Left lung (tissue), 4 donors: ENCODE measurements at regions not wholly inside any gene's neighbourhood (a gene's known extent, or its start where the extent isn't known, plus 50 kb on each side); places are given as distances from the start of the nearest gene placed in this dataset.

Experiments
- ATAC-seq: fragments of 200-7000 bp; cut with Tn5 transposase; one replicate; pipeline ENCODE4 v1.9.1; 2020; ENCODE audit warnings: moderate library complexity
- DNase-seq, 4 donors: peaks; one replicate each; pipeline ENCODE4 v3.0.0-alpha.2; 2013 to 2020
- H3K27ac ChIP-seq, 2 donors: fragments of 200-600 bp; sonication (generic) in 1 of 2; one replicate each; pipeline versions ENCODE4 v1.5.0 to v1.8.0; 2020 to 2021
- H3K27me3 ChIP-seq, 2 donors: fragments of 200-600 bp; sonication (generic) in 1 of 2; one replicate each; pipeline versions ENCODE4 v1.5.0 to v1.8.0; 2020 to 2021
- H3K36me3 ChIP-seq, 2 donors: fragments of 200-600 bp; sonication (generic) in 1 of 2; one replicate each; pipeline versions ENCODE4 v1.5.0 to v1.8.0; 2020 to 2021
- H3K4me1 ChIP-seq, 2 donors: fragments of 200-600 bp; one replicate each; pipeline ENCODE4 v1.8.0; 2021
- H3K4me3 ChIP-seq, 2 donors: fragments of 200-600 bp; sonication (generic) in 1 of 2; one replicate each; pipeline versions ENCODE4 v1.5.0 to v1.8.0; 2020 to 2021; ENCODE audit warnings: mild to moderate bottlenecking in 1 of 2
- H3K9me3 ChIP-seq, 2 donors: fragments of 200-600 bp; sonication (generic) in 1 of 2; one replicate each; pipeline versions ENCODE4 v1.5.0 to v1.8.0; 2020 to 2021
- CTCF ChIP-seq, 2 donors: fragments of 200-600 bp; sonication (generic) in 1 of 2; IDR thresholded peaks; one replicate each; pipeline versions ENCODE4 v1.5.0 to v1.8.0; 2021; ENCODE audit warnings: antibody characterized with exemption in 2 of 2
- intact Hi-C, 2 donors: fragments of 100-400 bp; cut with DNase I; formaldehyde crosslinking; loops; one replicate each; pipeline versions ENCODE4 v1.11.2 to v1.14.2; 2022
- donor health status: DM: no; HTN: yes; CAD: no.
- donor health status: DM: no; HTN: no; CAD: no.

- intact Hi-C loops: no loop called here
Measured at GRCh38 chr2:180478883-180479282, 471.8 kb upstream of the CWC22 start.

GRCh38 chr2:180474716-180475115 is 467.6 kb upstream of the CWC22 start:
- Histone ChIP-seq H3K27me3 (no peaks in the 10 kb centered on the region), H3K4me3 (no peak overlapping the region), H3K4me1 (no peaks in the 10 kb centered on the region), H3K9me3 (no peaks in the 10 kb centered on the region), H3K27ac (no peak overlapping the region), H3K36me3 (no peaks in the 10 kb centered on the region)
- no peak for DNase-seq
- TF ChIP-seq CTCF (IDR thresholded peaks at IDR 0.05): no peak
- intact Hi-C loops: no loop called here
- ATAC-seq: no peak

More at GRCh38 chr2:180478883-180479282, 471.8 kb upstream of the CWC22 start:
- no peak overlapping the region for H3K4me3 ChIP-seq
- TF ChIP-seq CTCF (IDR thresholded peaks at IDR 0.05): no peak
- no peak for ATAC-seq
- no peaks in the 10 kb centered on the region for H3K27me3 ChIP-seq
- no peak for DNase-seq
- H3K36me3 ChIP-seq: no peaks in the 10 kb centered on the region
- no peak overlapping the region for H3K27ac ChIP-seq
- H3K4me1 ChIP-seq: no peaks in the 10 kb centered on the region
- H3K9me3 ChIP-seq: no peaks in the 10 kb centered on the region

- ATAC-seq (no peak), DNase-seq (peak in 1 of 4 donors; percentile 10)
- Histone ChIP-seq H3K4me3 (no peak overlapping the region), H3K27me3 (no peaks in the 10 kb centered on the region), H3K27ac (no peak overlapping the region), H3K4me1 (no peaks in the 10 kb centered on the region), H3K9me3 (peaks cover 0 to 2% of the 10 kb centered on the region in 2 donors), H3K36me3 (no peaks in the 10 kb centered on the region)
- intact Hi-C loops: no loop called here
- no peak for TF ChIP-seq CTCF (IDR thresholded peaks at IDR 0.05)
Measured at GRCh38 chr2:180473456-180473855, 466.4 kb upstream of the CWC22 start.

GRCh38 chr2:180472133-180472532 is 465.0 kb upstream of the CWC22 start:
- no peaks in the 10 kb centered on the region for H3K36me3 ChIP-seq
- H3K9me3 ChIP-seq: peaks cover 0 to 6% of the 10 kb centered on the region in 2 donors
- no peaks in the 10 kb centered on the region for H3K4me1 ChIP-seq
- DNase-seq (no peak), ATAC-seq (no peak)
- intact Hi-C loops: no loop called here
- TF ChIP-seq CTCF (IDR thresholded peaks at IDR 0.05): no peak
- H3K27me3 ChIP-seq: no peaks in the 10 kb centered on the region
- no peak overlapping the region for H3K27ac ChIP-seq
- H3K4me3 ChIP-seq: no peak overlapping the region

GRCh38 chr2:180463608-180464007 is 456.5 kb upstream of the CWC22 start:
- Histone ChIP-seq H3K36me3 (no peaks in the 10 kb centered on the region), H3K27me3 (no peaks in the 10 kb centered on the region), H3K9me3 (peaks cover 0 to 4% of the 10 kb centered on the region in 2 donors), H3K4me1 (no peaks in the 10 kb centered on the region), H3K27ac (no peak overlapping the region), H3K4me3 (no peak overlapping the region)
- ATAC-seq: no peak
- no peak for TF ChIP-seq CTCF (IDR thresholded peaks at IDR 0.05)
- intact Hi-C loops: no loop called here
- no peak for DNase-seq
